Nephron (organoid): ENCODE measurements at regions not wholly inside any gene's neighbourhood (a gene's known extent, or its start where the extent isn't known, plus 50 kb on each side); places are given as distances from the start of the nearest gene placed in this dataset.
A peak's percentile ranks its signal among the peaks of the same experiment; 100 is the strongest.
"Not testable (repeated sequence)": the region's sequence is repeated elsewhere in the genome, so short reads cannot be mapped to it uniquely, and the experiment has no call there.

ENCODE experiments used
- H3K27ac Mint-ChIP-seq, 3 experiments: 2 replicates each; pipeline ENCODE4 v1.8.0; 2020; ENCODE audit warnings: mixed read lengths in 3 of 3, mild to moderate bottlenecking in 2 of 3, moderate library complexity in 1 of 3
- H3K27me3 Mint-ChIP-seq: 2 replicates; pipeline ENCODE4 v1.8.0; 2021; ENCODE audit warnings: low read depth, mild to moderate bottlenecking, moderate library complexity, mixed read lengths
- H3K36me3 Mint-ChIP-seq: 2 replicates; pipeline ENCODE4 v1.8.0; 2020; ENCODE audit warnings: low read depth, mixed read lengths
- H3K4me1 Mint-ChIP-seq: 2 replicates; pipeline ENCODE4 v1.8.0; 2020; ENCODE audit warnings: mixed read lengths
- H3K4me3 Mint-ChIP-seq, 3 experiments: 2 replicates each; pipeline ENCODE4 v1.8.0; 2020; ENCODE audit warnings: mild to moderate bottlenecking in 3 of 3, mixed read lengths in 3 of 3, moderate library complexity in 2 of 3
- H3K9me3 Mint-ChIP-seq: 2 replicates; pipeline ENCODE4 v1.8.0; 2020; ENCODE audit warnings: mixed read lengths
- CTCF ChIP-seq, 3 experiments: fragments of 200-600 bp; sonication (generic); IDR thresholded peaks; one replicate each; pipeline ENCODE4 v1.5.0; 2021; ENCODE audit warnings: antibody characterized with exemption in 3 of 3; ENCODE audit not compliant: unreplicated experiment in 3 of 3

GRCh38 chr9:117649126-117649525 lies 55.1 kb upstream of the TLR4 start:
- H3K27me3 Mint-ChIP-seq, result no peaks in the 10 kb centered on the region

GRCh38 chr9:117644932-117645636 lies 59.1 kb upstream of the TLR4 start:
- Mint-ChIP-seq H3K4me1 (peaks cover 16% of the 10 kb centered on the region), H3K27me3 (no peaks in the 10 kb centered on the region), H3K9me3 (no peaks in the 10 kb centered on the region)

More at GRCh38 chr9:117649126-117649525, 55.1 kb upstream of the TLR4 start:
- TF ChIP-seq CTCF (IDR thresholded peaks at IDR 0.05; ENCODE audit: unreplicated experiment in 3 of 3), result no peak
- Mint-ChIP-seq H3K36me3 (no peaks in the 10 kb centered on the region), H3K27ac (no peak overlapping the region), H3K4me3 (no peak overlapping the region), H3K9me3 (no peaks in the 10 kb centered on the region), H3K4me1 (peaks cover 16% of the 10 kb centered on the region)

GRCh38 chr9:117644133-117644931 lies 59.9 kb upstream of the TLR4 start:
- TF ChIP-seq CTCF (IDR thresholded peaks at IDR 0.05; ENCODE audit: unreplicated experiment in 3 of 3), result peak; percentile 92 to 96 (median 92)
- Mint-ChIP-seq H3K27ac (peak overlapping the region in 2 of 3 experiments; percentile 1 to 10), H3K4me3 (peak overlapping the region; percentile 8 to 42 (median 25)), H3K27me3 (no peaks in the 10 kb centered on the region), H3K4me1 (peaks cover 16% of the 10 kb centered on the region), H3K36me3 (no peaks in the 10 kb centered on the region), H3K9me3 (no peaks in the 10 kb centered on the region)

More at GRCh38 chr9:117644932-117645636, 59.1 kb upstream of the TLR4 start:
- Mint-ChIP-seq H3K4me3 (peak overlapping the region; percentile 8 to 42 (median 25)), H3K36me3 (no peaks in the 10 kb centered on the region), H3K27ac (peak overlapping the region; percentile 1 to 13 (median 10))
- TF ChIP-seq CTCF (IDR thresholded peaks at IDR 0.05; ENCODE audit: unreplicated experiment in 3 of 3), result no peak

- no peaks in the 10 kb centered on the region for H3K27me3 Mint-ChIP-seq
- no peaks in the 10 kb centered on the region for H3K9me3 Mint-ChIP-seq
- H3K27ac Mint-ChIP-seq, result no peak overlapping the region
- peaks cover 16% of the 10 kb centered on the region for H3K4me1 Mint-ChIP-seq
- TF ChIP-seq CTCF (IDR thresholded peaks at IDR 0.05; ENCODE audit: unreplicated experiment in 3 of 3), result no peak
- H3K36me3 Mint-ChIP-seq, result no peaks in the 10 kb centered on the region
- H3K4me3 Mint-ChIP-seq, result no peak overlapping the region
These were observed 60.9 kb upstream of the TLR4 start for GRCh38 chr9:117643288-117643654.

- not testable (repeated sequence) for H3K27ac Mint-ChIP-seq, H3K36me3 Mint-ChIP-seq, H3K4me3 Mint-ChIP-seq, H3K27me3 Mint-ChIP-seq, H3K9me3 Mint-ChIP-seq
- H3K4me1 Mint-ChIP-seq, result peaks cover 16% of the 10 kb centered on the region
These were observed 61.5 kb upstream of the TLR4 start for GRCh38 chr9:117642571-117643287.

GRCh38 chr9:117636681-117637080 lies 67.5 kb upstream of the TLR4 start:
- H3K27ac Mint-ChIP-seq, result no peak overlapping the region
- H3K4me1 Mint-ChIP-seq, result no peaks in the 10 kb centered on the region
- no peak overlapping the region for H3K4me3 Mint-ChIP-seq
- TF ChIP-seq CTCF (IDR thresholded peaks at IDR 0.05; ENCODE audit: unreplicated experiment in 3 of 3), result no peak
- H3K27me3 Mint-ChIP-seq, result no peaks in the 10 kb centered on the region
- H3K36me3 Mint-ChIP-seq, result no peaks in the 10 kb centered on the region
- H3K9me3 Mint-ChIP-seq, result peaks cover 13% of the 10 kb centered on the region
